Activated naive CD4-positive, alpha-beta T cell (primary cell): ENCODE measurements at regions not wholly inside any gene's neighbourhood (a gene's known extent, or its start where the extent isn't known, plus 50 kb on each side); places are given as distances from the start of the nearest gene placed in this dataset.

Experiments
- DNase-seq, 4 experiments: peaks; one replicate each; lab custom pipeline; 2025; lab: John Stamatoyannopoulos, UW

DNA sequence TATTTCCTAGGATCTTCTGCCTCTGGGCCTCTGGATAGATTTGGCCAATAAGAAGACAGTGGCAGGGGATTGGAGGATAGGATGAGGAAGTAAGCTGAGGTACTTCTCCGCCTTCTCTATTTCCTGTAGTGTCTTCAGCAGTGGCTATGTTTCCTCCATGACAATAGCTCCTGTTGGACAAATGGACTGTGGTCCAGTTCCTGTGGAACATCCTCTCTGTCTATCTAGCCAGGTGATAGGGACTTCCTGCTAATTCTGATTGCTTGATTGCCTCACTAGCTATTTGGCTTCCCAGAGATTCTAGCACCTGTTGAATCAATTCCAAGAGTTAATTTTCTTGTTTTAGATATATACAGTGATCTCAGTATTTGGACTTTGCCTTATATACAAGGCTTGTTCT lies 456.2 kb upstream of the NECTIN3 start:
- DNase-seq: no peak

DNA sequence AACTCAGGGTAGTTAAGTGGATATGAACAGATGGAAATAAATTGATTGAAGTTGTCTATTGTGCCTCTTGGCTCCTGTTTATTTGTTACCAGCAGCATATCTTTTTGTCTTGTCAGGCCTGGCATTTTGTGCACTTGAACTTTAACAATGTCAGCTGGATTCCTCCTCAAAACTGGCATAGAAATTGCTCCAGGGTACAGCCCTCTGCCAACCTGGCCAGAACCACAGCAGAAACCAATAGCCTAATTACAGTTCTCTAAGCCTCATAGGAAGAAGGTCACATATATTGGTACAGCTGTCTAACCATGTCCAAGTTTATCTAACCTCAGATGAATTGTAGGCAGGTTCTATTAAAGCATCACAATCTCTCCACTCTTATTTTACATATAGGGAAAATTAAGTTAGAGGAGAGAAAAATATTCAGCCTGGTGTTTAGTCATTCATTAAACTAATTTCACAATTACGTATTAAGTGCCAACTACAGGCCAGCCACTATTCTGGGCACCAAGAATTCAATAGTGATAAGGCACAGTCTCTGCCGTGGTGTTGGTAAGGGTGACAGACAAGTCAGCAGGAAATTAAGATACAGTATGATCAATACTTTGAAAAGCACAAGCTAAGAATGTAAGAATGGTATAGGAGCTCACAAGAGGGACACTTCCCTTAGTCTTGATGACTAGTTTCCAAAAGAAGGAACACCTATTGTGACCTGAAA lies 452.9 kb upstream of the NECTIN3 start:
- DNase-seq: no peak

DNA sequence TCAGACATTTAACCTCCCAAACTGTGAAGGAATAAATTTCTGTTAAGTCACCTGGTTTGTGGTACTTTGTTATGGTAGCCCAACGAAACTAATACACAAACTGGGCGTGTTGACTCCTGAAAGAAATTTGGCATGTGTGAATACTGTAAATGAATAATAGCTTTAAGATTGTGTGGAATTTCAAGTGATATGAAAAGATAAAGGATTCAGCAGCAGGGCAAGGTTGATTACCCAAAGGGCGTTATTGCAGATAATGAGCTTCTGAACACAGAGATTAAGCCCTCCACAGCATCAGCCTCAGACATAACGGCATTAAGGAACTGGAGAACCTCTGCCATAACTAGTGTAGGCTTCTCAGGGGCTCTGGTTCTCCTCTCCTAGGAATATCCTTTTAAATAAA lies 451.5 kb upstream of the NECTIN3 start:
- no peak for DNase-seq

DNA sequence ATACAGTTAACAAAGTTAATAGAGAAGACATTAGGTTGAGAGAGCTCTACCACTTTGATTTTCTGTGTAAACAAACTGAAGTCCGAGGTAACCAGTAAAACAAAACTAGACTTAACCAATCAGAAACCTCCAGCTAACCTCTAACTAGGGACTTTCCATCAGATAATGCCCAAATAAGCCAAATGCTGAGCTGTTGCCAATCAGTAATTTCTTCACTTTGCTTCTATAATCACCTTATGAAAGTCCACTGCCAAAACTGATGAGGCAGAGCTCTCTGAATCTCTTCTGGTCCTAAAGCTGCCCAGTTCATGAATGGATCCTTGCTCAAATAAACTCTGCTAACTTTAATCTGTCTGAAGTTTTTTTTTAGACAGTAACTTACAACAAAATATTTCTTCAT lies 448.0 kb upstream of the NECTIN3 start:
- no peak for DNase-seq

DNA sequence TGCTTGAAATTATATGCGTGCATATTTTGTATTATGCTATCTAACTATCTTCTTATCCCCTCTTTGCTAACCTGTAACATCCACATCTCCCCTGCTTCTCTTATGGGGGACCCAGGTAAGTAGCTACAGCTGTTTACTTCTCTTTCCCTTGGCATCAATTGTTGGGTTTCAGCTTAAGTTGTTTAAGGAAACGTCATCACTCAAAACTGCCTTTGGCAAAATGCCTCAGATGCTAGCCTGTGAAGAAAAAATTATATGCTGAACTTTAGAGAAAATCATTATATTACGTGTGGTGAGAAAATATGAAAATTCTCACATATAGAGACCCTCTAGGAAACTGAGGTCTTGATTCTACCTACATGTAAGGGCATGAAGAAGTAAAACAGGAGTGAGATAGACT lies 447.0 kb upstream of the NECTIN3 start:
- no peak for DNase-seq

DNA sequence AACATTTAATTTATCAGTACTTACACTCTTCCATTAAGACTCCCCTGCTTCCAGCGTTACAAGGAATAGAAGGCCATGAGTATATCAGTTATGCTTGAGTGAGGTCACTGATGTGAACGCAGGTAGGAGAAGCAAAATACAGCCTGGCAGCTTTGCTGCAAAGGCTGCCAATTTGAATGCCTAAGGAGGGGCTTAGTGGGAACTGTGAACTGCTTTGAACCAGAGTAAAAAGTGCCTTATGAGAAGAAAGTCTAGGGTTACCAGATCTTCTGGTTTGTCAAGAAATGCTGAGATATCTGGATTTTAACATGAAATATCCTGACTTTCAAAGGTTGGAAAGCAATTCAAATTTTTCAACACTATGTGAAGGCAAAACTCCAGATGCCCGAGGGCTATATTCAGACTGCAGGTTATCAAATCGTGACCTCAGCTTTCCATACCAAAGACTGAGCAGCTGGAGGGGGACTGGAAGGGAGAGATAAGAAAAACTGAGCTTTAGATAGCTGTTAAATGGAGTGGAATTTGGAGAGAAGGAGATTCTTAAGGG lies 446.3 kb upstream of the NECTIN3 start:
- DNase-seq: no peak

DNA sequence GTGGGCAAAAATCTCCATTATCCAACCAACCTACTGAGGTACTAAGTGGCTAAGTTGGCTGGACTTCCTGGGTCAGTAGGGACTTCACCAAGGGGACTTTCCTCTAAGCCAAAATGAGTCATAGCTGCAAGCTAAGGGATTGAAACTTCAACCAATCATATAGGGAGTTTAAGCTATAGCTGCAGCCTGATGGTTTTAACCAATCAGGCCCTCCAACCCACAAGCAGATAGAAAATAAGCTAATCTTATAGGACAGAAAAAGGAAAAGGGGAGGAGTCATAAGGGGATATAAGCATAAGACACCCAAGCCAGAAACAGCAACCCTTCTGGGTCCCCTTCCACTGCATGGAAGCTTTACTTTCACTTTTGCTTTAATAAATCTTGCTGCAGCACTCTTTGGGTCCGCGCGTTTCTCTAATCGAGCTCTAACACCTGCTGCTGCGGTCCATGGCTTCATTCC lies 444.9 kb upstream of the NECTIN3 start:
- peak in 1 of 4 experiments; percentile 1 for DNase-seq

DNA sequence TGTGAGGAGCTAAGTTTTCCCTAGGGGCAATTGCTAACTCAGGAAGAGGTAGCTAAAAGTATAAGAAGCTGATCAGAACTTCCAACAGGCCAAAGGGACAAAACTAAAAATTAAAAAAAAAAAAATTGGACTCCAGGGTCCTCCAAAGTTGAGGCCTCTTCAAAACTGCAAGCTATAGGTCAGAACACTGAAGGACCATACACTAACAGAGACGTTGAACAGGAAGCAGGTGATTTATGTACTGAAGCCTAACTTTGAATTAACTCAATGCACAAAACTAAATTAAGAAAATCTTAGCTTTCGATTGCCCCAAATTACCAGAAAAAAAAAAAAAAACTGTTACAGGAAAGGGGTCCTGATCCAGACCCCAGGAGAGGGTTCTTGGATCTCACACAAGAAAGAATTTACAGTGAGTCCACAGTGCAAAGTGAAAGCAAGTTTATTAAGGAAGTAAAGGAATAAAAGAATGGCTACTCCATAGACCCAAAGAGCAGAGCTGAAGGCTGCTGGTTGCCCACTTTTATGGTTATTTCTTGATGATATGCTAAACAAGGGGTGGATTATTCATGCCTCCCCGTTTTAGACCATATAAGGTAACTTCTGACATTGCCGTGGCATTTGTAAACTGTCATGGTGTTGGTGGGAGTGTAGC lies 442.8 kb upstream of the NECTIN3 start:
- DNase-seq: no peak

DNA sequence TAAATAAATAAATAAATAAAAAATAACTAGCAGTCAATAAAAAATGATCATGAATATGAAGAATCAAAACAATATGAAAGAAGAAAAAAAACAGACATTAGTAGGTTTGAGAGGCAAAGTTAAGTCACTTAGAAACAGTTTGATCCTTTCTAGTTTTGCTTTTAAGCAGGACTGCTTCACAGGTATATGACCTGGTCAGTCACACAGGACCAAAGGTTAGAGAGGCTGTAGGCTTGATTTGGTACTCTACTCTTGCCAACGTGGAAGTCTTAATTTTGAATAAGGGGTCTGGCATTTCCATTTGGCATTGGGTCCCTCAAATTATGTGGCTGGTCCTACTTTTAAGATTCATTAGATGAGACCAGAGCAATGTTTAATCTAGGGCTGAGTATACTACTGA lies 441.7 kb upstream of the NECTIN3 start:
- no peak for DNase-seq

DNA sequence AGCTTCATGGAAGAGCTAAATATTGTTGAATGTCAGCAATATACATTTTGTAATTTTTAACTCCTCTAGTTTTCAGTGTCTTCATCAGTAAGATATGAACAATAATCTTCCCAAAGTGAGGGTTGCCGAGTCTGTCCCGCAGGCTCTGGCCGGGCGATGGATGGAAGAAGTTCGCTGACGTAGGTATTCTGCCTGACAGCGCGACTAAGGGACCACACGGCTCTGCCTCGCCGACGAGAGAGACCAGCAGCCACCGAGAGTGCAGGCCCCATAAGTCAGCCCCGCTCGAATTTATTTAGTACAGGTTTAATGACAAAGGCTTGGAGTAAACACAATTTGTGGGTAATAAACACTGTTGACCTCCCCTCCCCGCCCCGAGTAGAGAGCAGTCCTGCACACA lies 427.4 kb upstream of the NECTIN3 start:
- no peak for DNase-seq

DNA sequence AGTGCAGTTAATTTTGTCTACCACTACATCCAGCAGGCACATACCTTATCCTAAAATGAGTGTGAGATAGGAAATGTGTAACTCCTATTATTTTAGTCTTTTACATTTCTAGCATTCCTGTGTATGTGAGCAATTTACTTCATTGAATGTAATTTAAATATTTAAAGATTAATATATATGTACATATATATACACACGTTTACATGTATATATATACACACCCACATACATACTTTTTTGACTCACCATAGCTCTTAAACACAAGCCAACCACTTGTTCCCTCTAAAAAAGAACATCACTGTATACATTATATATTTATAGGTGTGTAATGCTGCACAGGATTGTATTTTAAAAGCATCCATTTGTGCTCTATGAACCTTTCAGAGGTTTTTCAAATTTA lies 425.6 kb upstream of the NECTIN3 start:
- DNase-seq: no peak

DNA sequence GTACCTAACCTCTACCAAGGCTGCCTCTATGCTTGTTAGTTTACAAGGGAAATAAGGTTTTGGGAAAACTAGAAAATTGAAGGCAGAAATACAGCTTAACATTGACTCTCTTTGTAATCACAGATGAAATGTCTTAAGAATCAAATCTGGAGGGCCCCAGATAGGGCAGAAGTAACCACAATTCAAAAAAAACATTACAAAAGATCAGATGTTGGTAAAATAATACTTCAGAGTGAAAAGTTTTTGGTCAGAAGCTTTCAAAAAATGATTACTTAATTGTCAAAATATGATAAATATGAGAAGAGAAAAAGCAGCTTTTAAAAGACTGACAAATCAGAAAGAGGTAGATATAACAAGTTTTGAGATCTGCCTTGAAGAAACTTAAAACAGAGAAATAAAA lies 425.1 kb upstream of the NECTIN3 start:
- no peak for DNase-seq

DNA sequence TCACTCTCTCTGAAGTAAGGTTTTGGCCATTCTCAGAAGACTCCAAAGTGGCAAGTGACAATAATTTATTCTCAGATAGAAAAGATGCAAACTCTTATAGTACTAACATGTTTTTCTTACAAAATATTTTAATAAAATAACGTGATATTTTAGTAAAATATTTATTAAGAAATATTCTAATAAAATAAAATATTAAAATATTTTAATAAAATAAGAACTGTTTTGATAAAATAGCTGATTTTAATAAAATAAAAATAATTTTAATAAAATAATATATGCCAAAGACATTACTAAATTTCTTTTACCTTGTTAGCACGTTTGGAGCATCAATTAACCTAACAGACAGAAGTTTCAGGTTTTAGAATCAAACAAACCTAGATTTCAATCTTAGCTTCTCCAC lies 424.0 kb upstream of the NECTIN3 start:
- DNase-seq: no peak

DNA sequence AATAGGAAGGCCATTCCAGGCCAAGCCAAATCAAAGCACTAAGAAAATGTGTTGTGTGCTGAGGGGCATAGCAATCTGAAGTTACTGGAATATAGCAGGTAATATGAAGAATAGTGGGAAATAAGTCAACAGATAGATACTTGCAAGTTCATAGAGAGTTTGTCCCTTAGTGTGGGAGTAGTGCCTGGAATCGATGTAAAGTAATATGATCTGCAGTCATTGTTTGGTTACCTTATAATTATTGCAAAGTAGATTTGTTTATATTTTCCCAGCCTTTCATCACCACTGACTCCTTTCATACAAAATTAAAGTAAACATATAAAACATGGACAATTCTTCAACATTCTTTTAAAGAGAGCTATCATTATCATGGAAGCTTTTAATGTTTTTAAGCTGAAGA lies 420.9 kb upstream of the NECTIN3 start:
- no peak for DNase-seq

DNA sequence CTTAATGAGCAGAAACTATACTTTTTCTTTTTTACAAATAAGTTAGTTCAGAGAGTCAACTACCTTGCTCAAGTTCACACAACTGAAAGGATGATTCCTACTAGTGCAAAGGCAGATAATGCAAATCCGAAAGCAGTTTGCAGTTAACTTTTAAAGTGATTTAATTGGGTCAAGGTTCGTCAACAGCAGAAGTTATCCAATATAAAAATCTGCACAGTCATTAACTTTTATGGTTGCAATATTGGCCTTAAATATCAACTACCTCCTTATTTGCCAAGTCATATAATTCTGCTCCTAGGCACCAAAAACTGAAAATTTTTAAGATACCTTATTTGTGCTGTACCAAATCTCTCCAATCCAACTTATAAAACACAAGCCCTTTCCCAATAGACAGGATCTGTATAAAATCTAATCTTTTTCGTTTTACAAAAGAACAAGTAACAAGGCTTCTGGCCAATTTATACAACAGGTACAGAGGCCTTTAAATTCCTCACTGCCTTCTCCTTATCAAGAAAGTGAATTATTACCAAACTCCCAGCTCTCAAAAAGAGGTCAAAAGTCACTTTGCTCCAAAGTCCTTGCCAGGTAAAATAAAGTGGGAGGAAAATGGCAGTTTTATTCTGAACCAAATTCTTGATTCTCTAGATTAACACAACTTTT lies 416.6 kb upstream of the NECTIN3 start:
- DNase-seq: no peak

DNA sequence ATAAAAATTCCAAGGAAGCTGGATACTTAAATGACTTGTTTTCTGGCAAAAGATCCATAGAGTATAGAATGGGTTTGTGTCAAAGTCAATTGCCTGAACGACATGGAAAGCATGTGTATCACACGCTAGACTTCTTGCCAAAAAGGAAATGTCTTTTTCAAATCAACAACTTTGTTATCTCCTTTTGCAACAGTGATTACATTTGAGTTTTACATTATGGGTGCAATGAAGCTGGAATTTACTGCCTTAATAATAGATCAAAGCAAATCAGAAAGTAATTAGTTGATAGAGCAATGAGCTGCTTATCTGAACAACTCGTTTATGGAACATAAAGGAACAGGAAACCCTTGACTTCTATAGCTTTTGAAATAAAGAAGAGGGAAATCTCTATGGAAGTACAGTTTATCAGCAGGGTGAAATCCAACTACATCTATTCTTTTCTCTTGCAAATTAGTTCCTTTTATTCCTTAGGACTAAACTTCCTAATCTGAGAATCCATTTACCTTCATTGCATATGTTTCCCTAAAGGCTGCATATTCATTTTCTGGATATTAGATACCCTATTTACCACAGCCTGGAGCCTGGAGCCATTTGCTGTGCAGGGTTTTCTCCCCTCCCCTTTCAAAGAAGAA lies 415.1 kb upstream of the NECTIN3 start:
- no peak for DNase-seq

DNA sequence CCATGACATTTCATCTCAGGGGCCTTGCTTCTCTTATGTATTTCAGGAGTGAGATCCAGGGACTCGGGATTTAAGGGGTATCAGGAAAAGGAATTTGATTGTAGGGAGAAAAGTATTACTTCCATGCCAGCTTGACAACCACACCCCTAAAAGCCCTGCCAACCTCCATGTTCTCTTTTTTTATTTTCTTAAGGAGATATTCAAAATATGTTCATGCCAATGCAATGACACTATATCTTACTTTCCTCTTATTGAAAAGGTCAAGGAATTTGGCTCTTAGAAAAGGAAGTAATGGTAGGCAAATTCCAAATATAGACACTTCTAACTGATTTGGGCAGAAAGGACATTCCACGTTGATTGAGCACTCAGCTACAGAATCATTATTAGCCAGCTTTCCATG lies 407.5 kb upstream of the NECTIN3 start:
- DNase-seq: no peak

DNA sequence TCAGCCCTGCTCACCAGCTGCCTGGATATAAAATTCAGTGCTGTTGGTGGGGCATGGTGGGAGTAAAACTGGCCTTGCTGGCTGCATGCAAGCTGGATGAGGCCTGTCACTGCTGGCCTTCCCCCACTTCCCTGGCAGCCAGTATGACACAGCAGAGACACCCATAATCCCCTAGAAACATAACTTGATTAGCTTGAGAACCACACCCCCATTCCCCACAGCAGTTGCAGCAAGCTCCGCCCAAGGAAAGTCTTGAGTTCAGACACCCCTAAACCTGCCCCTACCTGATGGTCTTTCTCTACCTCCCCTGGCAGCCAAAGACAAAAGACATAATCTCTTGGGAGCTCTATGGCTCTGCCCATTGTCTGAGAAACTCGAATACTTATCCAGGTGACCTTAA lies 405.1 kb upstream of the NECTIN3 start:
- DNase-seq: no peak

DNA sequence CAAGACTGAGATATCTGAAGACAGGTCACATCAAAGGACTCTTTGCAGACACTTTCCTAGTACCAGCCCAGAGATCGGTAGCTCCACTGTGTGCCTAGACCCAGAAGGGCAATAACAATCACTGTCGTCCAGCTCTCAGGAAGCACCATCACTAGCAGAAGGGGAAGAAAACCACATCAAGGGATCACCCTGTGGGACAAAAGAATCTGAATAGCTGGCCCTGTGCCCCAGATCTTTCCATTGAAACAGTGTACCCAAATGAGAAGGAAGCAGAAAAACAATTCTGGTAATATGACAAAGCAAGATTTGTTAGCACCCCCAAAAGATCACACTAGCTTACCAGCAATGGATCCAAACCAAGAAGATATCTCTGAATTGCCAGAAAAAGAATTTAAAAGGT lies 404.4 kb upstream of the NECTIN3 start:
- DNase-seq: no peak

DNA sequence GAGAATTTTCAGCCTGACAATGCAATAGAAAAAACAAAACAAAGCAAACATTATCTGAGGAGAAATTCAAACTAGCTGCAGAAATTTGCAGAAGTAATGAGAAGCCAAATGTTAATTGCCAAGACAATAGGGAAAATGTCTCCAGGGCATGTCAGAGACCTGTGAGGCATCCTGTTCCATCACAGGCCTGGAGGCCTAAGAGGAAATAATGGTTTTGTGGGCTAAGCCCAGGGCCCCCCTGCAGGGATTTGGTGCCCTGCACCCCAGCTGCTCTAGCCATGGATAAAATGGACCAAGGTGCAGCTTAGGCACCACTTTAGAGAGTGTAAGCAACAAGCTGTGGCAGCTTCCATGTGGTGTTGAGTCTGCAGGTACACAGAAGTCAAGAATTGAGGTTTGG lies 401.2 kb upstream of the NECTIN3 start:
- no peak for DNase-seq

DNA sequence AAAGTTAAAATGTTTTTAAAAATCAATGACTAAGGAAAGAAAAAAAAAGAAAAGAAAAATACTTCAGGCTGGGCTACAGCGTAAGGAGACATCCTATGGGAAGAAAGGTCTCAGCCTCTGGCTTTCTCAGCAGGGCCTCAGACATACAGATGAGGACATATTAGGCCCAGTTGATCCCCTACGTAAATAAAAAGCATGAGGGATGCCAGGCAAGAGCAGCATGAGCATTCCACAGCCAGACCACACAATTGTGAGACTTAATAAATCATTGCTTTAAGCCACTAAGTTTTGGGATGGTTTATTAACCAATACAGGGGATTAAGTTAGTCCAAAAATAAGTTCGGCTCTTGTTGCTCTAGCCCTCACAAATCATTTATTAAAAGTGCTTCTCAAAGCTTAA lies 394.1 kb upstream of the NECTIN3 start:
- no peak for DNase-seq

DNA sequence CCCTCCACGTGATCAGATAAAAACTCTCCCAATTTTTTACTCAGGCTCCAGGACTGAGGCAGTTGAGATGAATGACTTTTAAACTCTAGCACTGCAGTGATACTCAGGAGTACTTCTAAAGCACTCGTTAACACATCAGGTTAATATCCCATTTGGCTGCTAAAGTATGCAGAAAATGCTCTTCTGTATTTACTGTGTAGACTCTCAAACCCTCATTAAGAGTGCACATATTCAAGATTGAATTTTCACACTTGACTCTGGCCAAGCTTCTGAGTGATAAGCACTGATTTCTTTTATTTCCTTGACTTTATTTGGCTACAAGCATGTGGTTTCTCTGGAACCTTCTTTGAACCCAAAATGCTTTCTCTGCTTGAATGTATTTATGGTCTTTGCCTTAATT lies 392.3 kb upstream of the NECTIN3 start:
- no peak for DNase-seq

DNA sequence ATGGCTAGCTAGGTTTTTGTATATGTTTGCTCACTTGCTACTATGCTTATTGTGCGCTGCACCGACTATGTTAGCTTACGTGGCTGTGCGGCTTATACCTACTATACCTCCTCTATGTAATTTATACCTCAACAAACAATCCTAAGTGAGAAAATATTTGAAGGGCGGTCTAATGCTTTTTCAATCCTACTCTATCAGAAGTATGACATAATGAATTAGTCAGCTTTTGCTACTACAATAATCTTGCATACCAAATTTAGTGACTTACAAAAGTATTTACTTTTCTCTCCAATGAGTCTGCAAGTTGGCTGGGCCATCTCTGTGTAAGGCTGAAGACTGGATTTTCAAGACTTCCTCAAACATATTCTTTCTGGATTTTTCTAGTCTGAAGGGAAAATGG lies 391.2 kb upstream of the NECTIN3 start:
- no peak for DNase-seq
